Tibial artery (tissue), 4 donors: ENCODE measurements at regions not wholly inside any gene's neighbourhood (a gene's known extent, or its start where the extent isn't known, plus 50 kb on each side); places are given as distances from the start of the nearest gene placed in this dataset.
"Not testable (repeated sequence)": the region's sequence is repeated elsewhere in the genome, so short reads cannot be mapped to it uniquely, and the experiment has no call there.

Source experiments
- DNase-seq, 2 donors: peaks; one replicate each; pipeline ENCODE4 v3.0.0-alpha.2; 2019
- H3K27ac ChIP-seq, 2 donors: fragments of 200-600 bp; sonication (generic) in 1 of 2; 1 replicate in 1 of 2; 2 replicates in 1 of 2; pipeline ENCODE4 v1.5.1; 2018 to 2019; ENCODE audit warnings: mild to moderate bottlenecking in 1 of 2
- H3K27me3 ChIP-seq, 2 donors: fragments of 200-600 bp; sonication (generic) in 1 of 2; one replicate each; pipeline versions ENCODE4 v1.5.1 to v1.6.0; 2016 to 2019
- H3K36me3 ChIP-seq, 3 donors: fragments of 200-600 bp; sonication (generic) in 2 of 3; one replicate each; pipeline ENCODE4 v1.5.1; 2016 to 2019; ENCODE audit warnings: mild to moderate bottlenecking in 2 of 3
- H3K4me1 ChIP-seq, 4 donors: fragments of 200-600 bp; sonication (generic) in 2 of 4; 1 replicate in 3 of 4; 2 replicates in 1 of 4; pipeline ENCODE4 v1.5.1; 2016 to 2019
- H3K4me3 ChIP-seq, 2 donors: fragments of 200-600 bp; sonication (generic) in 1 of 2; 1 replicate in 1 of 2; 2 replicates in 1 of 2; pipeline ENCODE4 v1.5.1; 2018 to 2019; ENCODE audit warnings: mild to moderate bottlenecking in 2 of 2
- H3K9me3 ChIP-seq, 3 donors: fragments of 200-600 bp; sonication (generic) in 1 of 3; one replicate each; pipeline ENCODE4 v1.5.1; 2016 to 2019
- intact Hi-C: fragments of 100-400 bp; cut with DNase I; formaldehyde crosslinking; loops from one replicate; pipeline ENCODE4 v1.15.0; 2023; ENCODE audit warnings: low total_unique reads
- TF ChIP-seq, protein P1 (sequence below), 2 experiments: fragments of 200-600 bp in 1 of 2; fragments of 450-650 bp in 1 of 2; IDR thresholded peaks; one replicate each; pipeline ENCODE4 v1.5.1; 2017 to 2019; ENCODE audit warnings: antibody characterized with exemption in 2 of 2, mild to moderate bottlenecking in 1 of 2, moderate library complexity in 1 of 2

DNA sequence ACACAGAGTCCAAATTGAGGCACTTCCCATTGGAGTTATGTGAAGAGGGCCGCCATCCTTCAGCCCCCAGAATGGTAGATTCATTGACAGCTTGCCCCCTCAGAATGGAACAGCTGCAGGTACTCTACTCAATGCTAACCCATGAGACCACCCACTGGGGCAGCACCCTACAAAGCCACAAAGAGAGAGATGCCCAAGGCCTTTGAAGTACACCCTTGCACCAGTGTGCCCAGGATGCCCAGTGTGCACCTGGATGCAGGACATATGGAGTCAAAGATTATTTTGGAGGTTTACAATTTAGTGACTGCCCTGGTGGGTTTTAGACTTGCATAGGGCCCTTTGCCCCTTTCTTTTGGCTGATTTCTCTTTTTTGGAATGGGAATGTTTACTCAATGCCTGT, 933.9 kb downstream of the SLC16A7 start:
- H3K27ac ChIP-seq: no peak overlapping the region
- TF ChIP-seq, protein P1, sequence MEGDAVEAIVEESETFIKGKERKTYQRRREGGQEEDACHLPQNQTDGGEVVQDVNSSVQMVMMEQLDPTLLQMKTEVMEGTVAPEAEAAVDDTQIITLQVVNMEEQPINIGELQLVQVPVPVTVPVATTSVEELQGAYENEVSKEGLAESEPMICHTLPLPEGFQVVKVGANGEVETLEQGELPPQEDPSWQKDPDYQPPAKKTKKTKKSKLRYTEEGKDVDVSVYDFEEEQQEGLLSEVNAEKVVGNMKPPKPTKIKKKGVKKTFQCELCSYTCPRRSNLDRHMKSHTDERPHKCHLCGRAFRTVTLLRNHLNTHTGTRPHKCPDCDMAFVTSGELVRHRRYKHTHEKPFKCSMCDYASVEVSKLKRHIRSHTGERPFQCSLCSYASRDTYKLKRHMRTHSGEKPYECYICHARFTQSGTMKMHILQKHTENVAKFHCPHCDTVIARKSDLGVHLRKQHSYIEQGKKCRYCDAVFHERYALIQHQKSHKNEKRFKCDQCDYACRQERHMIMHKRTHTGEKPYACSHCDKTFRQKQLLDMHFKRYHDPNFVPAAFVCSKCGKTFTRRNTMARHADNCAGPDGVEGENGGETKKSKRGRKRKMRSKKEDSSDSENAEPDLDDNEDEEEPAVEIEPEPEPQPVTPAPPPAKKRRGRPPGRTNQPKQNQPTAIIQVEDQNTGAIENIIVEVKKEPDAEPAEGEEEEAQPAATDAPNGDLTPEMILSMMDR (IDR thresholded peaks at IDR 0.05): no peak
- intact Hi-C loops: no loop called here
- H3K27me3 ChIP-seq: no peaks in the 10 kb centered on the region
- H3K36me3 ChIP-seq: no peaks in the 10 kb centered on the region
- no peaks in the 10 kb centered on the region for H3K9me3 ChIP-seq
- no peak for DNase-seq
- no peak overlapping the region for H3K4me3 ChIP-seq
- no peaks in the 10 kb centered on the region for H3K4me1 ChIP-seq

DNA sequence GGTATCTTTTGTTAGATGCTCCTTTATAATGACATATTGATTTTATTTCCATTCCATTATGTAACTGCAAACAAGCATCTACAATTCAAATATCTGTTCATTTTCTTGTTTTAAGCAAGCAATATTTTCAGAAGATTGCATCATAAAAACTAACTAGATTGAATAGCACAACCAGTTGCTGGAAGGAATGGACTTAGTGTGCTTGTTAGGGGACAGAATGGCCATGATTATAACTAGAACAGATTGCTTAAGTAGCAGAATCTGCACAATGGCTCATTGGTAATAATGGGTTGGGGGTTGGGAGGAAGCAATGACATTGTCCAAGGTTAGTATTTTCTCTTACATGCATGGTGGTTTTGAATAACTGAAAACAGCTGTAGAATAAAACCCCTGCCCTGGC, 939.5 kb downstream of the SLC16A7 start:
- DNase-seq: no peak
- H3K9me3 ChIP-seq: no peaks in the 10 kb centered on the region
- H3K36me3 ChIP-seq: no peaks in the 10 kb centered on the region
- no peak overlapping the region for H3K27ac ChIP-seq
- H3K4me3 ChIP-seq: no peak overlapping the region
- H3K27me3 ChIP-seq: no peaks in the 10 kb centered on the region
- TF ChIP-seq, protein P1 (IDR thresholded peaks at IDR 0.05): no peak
- no peaks in the 10 kb centered on the region for H3K4me1 ChIP-seq
- intact Hi-C loops: no loop called here

DNA sequence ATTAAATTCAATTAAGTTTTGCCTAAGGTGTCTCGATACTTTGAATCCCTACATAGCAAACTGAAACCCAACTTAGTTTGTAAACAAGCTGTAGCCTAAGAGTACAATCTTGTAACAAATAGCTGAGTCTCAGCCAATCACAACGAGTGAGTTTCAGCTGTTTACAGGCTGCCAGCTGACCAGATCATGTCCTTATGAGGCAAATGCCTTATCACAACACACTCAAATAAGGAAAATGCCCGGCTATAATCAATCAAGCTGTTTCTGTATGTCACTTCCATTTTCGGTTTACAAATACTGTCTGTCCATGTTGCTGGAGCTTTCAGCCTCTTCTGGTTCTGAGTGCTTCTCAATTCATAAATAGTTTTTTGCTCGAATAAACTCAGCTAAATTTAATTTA, 943.8 kb downstream of the SLC16A7 start:
- H3K27ac ChIP-seq: no peak overlapping the region
- H3K27me3 ChIP-seq: no peaks in the 10 kb centered on the region
- H3K4me1 ChIP-seq: no peaks in the 10 kb centered on the region
- TF ChIP-seq, protein P1 (IDR thresholded peaks at IDR 0.05): no peak
- H3K36me3 ChIP-seq: no peaks in the 10 kb centered on the region
- intact Hi-C loops: no loop called here
- DNase-seq: no peak
- H3K9me3 ChIP-seq: no peaks in the 10 kb centered on the region
- no peak overlapping the region for H3K4me3 ChIP-seq

DNA sequence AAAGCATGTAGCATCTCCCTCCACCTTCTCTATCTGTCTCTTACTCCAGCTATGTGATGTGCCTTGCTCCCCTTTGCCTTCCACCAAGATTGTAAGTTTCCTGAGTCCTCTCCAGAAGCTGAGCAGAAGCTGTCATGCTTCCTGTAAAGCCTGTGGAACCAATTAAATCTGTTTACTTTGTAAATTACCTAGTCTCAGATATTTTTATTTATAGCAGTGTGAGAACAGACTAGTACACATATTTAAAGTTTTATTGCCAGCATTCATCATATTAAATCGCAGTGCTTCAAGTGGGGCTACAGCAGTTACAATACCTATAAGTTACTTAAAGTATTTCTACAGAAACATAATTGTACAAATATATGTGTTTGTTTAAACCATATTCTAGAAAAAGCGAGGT, 973.1 kb downstream of the SLC16A7 start:
- Histone ChIP-seq H3K36me3 (no peaks in the 10 kb centered on the region), H3K4me1 (no peaks in the 10 kb centered on the region), H3K27ac (no peak overlapping the region), H3K27me3 (no peaks in the 10 kb centered on the region), H3K9me3 (no peaks in the 10 kb centered on the region), H3K4me3 (no peak overlapping the region)
- intact Hi-C loops: no loop called here
- TF ChIP-seq, protein P1 (IDR thresholded peaks at IDR 0.05): no peak
- no peak for DNase-seq

DNA sequence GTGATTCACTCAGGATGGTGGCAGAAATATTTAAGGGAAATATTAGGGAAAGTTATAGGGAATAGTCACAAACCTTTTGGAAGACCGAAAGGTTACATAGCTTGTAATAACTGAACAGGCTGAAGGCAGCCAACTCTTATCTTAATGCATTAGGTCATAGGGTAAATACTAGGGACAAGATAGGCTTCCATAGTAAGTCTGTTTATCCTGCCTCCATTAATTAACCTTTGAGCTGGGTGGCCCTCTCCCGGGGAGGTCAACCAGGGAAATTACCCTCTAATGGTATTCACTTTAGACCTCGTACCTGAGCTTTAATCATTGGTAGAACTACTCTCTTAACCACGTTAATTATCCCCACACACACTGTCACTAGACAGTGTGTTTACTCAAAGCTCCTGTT, 981.8 kb downstream of the SLC16A7 start:
- TF ChIP-seq, protein P1 (IDR thresholded peaks at IDR 0.05): no peak
- no peak for DNase-seq
- no peaks in the 10 kb centered on the region for H3K4me1 ChIP-seq
- H3K9me3 ChIP-seq: no peaks in the 10 kb centered on the region
- intact Hi-C loops: no loop called here
- H3K27me3 ChIP-seq: no peaks in the 10 kb centered on the region
- H3K27ac ChIP-seq: no peak overlapping the region
- H3K36me3 ChIP-seq: no peaks in the 10 kb centered on the region
- no peak overlapping the region for H3K4me3 ChIP-seq

DNA sequence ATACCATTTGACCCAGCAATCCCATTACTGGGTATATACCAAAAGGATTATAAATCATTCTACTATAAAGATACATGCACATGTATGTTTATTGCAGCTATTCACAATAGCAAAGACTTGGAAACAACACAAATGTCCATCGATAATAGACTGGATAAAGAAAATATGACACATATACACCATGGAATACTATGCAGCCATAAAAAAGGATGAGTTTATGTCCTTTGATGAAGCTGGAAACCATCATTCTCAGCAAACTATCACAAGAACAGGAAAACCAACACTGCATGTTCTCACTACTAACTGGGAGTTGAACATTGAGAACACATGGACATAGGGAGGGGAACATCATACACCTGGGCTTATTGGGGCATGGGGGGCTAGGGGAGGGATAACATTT, 991.8 kb downstream of the SLC16A7 start:
- H3K4me3 ChIP-seq, DNase-seq, H3K4me1 ChIP-seq, intact Hi-C loops, H3K27me3 ChIP-seq, H3K9me3 ChIP-seq, H3K27ac ChIP-seq, H3K36me3 ChIP-seq: not testable (repeated sequence)
